ENCODE measurements at regions not wholly inside any gene's neighbourhood (a gene's known extent, or its start where the extent isn't known, plus 50 kb on each side); places are given as distances from the start of the nearest gene placed in this dataset.

DNA sequence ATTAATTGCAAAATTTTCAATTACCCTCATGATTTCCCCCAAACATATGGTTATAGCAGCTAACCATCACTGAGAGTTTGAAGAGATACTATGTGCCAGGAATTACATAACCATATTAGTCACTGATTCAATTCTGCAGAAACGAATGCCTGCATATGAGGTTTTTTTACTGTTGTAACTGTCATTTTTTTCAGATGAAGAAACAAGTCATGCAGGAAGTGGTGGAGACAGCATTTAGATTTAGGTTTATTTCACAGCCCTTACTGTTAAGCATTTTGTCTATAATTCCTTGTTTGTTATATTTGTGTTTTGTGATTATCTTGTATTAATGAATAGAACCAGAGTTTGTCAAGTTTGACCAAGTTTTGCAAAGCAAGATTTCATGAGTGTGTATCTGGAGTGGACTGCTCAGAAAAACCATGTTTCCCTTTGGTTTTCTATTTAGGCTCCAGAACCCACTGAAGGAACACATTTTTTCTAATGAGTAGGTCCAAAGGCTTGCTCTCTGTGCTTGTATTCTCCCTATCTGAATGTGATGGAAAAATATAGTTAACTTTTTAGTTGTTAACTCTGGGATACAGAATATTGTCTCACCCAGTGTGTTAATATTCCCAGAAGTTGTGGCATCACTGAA lies 308.5 kb upstream of the ADAMTS5 start:
- no peak for DNase-seq (ENCODE audit: extremely low read depth in 1 of 4, low spot score in 3 of 4)
- no peak for FAIRE-seq
- 0% methylated on average over 1 of the region's 1 CpG for WGBS (ENCODE audit: insufficient coverage, low coverage, missing lambda C conversion rate)
- H3K9me3 ChIP-seq (replicated peaks; ENCODE audit: control insufficient read depth, insufficient read depth, low read depth, low read length), result no peaks in the 10 kb centered on the region; the same call in 1 of the 2 replicates
- no peak overlapping the region for H3K4me3 ChIP-seq
- H3K36me3 ChIP-seq (ENCODE audit: control insufficient read depth, insufficient read depth, low read length), result no peaks in the 10 kb centered on the region
- in situ Hi-C loops (cut with MboI) (no loop called here), intact Hi-C loops (cut with micrococcal nuclease) (no loop called here)
- no peak overlapping the region for H2AFZ ChIP-seq (ENCODE audit: low read depth, low read length)
- BruUV-seq (replicated peaks), result no TSS peak
- H3K9ac ChIP-seq (ENCODE audit: insufficient read depth in 1 of 2, low read depth in 2 of 2, low read length in 2 of 2), result no peak overlapping the region
- no peaks in the 10 kb centered on the region for H3K27me3 ChIP-seq (ENCODE audit: control insufficient read depth in 2 of 2, insufficient read depth in 2 of 2, low read length in 2 of 2)
- H3K27ac ChIP-seq (ENCODE audit: extremely low read depth, low read depth, low read length), result no peak overlapping the region
- POLR2A ChIA-PET, result no interaction called here
- CTCF ChIA-PET (ENCODE audit: low intra/inter-chr PET ratio), result no interaction called here
- H3K4me1 ChIP-seq (replicated peaks in 1 of 2; ENCODE audit: control insufficient read depth in 2 of 2, insufficient read depth in 2 of 2, low read length in 2 of 2), result no peaks in the 10 kb centered on the region
- no peaks in the 10 kb centered on the region for H3K9me1 ChIP-seq (ENCODE audit: control insufficient read depth, insufficient read depth, low read length)
- H4K20me1 ChIP-seq (replicated peaks; ENCODE audit: control insufficient read depth, insufficient read depth, low read length), result no peaks in the 10 kb centered on the region
- H3K4me2 ChIP-seq (ENCODE audit: insufficient read depth, low read length), result no peak overlapping the region
- no peaks in the 10 kb centered on the region for H3K79me2 ChIP-seq (ENCODE audit: control insufficient read depth, insufficient read depth, low read length)
- TF ChIP-seq TAF7 (tag; IDR thresholded peaks at IDR 0.05), result no peak
- TF ChIP-seq CEBPB (tag; IDR thresholded peaks at IDR 0.05), result no peak
- TF ChIP-seq TRIM28 (IDR thresholded peaks at IDR 0.05), result no peak
- no peak for TF ChIP-seq ZNF232 (CRISPR knock-in tag; IDR thresholded peaks at IDR 0.05)
- no peak for TF ChIP-seq ZNF79 (CRISPR knock-in tag; IDR thresholded peaks at IDR 0.05; ENCODE audit: low read depth)
- TF ChIP-seq ZNF609 (CRISPR knock-in tag; IDR thresholded peaks at IDR 0.05; ENCODE audit: borderline replicate concordance), result no peak
- TF ChIP-seq MEIS2 (IDR thresholded peaks at IDR 0.05; ENCODE audit: partially characterized antibody), result no peak
- TF ChIP-seq CEBPG (CRISPR knock-in tag; IDR thresholded peaks at IDR 0.05), result no peak
- TF ChIP-seq CEBPG (tag; conservative IDR thresholded peaks at IDR 0.05 in 1 of 2, IDR thresholded peaks at IDR 0.05 in 1 of 2), result no peak
- TF ChIP-seq ZNF76 (CRISPR knock-in tag; IDR thresholded peaks at IDR 0.05; ENCODE audit: borderline replicate concordance), result no peak
- no peak for TF ChIP-seq TCFL5 (CRISPR knock-in tag; conservative IDR thresholded peaks at IDR 0.05)
- TF ChIP-seq PPARD (CRISPR knock-in tag; IDR thresholded peaks at IDR 0.05), result no peak
- TF ChIP-seq HNRNPK (IDR thresholded peaks at IDR 0.05; ENCODE audit: low read depth, low read length, poor library complexity, severe bottlenecking), result no peak
- TF ChIP-seq PHTF2 (CRISPR knock-in tag; IDR thresholded peaks at IDR 0.05), result no peak
- TF ChIP-seq, protein P1, sequence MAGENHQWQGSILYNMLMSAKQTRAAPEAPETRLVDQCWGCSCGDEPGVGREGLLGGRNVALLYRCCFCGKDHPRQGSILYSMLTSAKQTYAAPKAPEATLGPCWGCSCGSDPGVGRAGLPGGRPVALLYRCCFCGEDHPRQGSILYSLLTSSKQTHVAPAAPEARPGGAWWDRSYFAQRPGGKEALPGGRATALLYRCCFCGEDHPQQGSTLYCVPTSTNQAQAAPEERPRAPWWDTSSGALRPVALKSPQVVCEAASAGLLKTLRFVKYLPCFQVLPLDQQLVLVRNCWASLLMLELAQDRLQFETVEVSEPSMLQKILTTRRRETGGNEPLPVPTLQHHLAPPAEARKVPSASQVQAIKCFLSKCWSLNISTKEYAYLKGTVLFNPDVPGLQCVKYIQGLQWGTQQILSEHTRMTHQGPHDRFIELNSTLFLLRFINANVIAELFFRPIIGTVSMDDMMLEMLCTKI (IDR thresholded peaks at IDR 0.05; ENCODE audit: partially characterized antibody), result no peak
- no peak for ATAC-seq
